Inflammatory macrophage (primary cell): ENCODE measurements at regions not wholly inside any gene's neighbourhood (a gene's known extent, or its start where the extent isn't known, plus 50 kb on each side); places are given as distances from the start of the nearest gene placed in this dataset.

Source experiments
- DNase-seq, 2 donors: peaks; one replicate each; pipeline ENCODE4 v3.0.0-alpha.2; 2020 to 2022

DNA sequence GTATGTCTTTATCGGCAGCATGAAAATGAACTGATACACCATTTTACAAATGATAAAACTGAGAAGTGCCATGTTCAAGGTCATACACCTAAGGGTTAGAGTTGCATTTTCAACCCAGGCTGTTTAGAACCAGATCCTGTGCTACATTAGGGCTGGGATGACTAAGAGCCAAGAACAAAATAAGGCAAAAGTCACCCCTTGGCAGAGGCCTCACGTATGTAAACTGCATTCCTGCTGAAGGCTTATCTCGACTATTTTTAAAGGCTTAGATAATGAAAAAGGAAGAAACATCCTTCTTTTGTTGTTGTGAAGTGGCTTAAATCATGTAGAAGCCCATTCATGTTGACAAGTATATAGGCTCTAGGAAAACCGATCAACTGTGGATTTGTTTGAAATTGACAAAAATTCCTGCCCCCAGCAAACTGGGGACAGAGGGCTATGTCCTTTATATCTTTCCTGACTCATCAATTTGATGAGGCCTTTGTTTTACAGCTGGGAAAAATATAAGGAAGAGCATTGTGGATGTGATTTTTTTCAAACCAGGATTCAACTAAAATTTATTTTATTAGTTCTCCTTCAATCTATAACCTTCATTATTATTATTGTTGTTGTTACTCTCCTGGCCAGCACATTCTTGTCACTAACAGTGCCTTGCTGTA lies 196.5 kb downstream of the SNX18 start:
- DNase-seq: no peak

DNA sequence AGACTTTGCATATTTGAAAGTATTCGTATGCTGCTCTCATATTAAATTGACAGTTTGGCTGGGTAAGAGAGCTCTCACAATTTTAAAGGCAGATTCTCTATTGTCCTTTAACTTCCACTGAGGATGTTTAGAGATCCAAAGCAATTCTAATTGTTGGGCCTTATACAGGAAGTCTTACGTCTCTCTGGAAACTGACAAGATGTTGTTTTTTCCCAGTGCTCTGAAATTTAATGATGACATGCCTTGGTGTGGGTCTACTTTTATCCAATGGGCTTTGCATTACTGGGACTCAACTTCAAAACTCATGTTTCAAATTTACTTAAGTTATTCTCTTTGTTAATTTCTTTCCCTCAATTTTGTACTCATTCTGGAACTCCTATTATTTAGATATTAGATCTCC lies 191.5 kb downstream of the SNX18 start:
- no peak for DNase-seq

DNA sequence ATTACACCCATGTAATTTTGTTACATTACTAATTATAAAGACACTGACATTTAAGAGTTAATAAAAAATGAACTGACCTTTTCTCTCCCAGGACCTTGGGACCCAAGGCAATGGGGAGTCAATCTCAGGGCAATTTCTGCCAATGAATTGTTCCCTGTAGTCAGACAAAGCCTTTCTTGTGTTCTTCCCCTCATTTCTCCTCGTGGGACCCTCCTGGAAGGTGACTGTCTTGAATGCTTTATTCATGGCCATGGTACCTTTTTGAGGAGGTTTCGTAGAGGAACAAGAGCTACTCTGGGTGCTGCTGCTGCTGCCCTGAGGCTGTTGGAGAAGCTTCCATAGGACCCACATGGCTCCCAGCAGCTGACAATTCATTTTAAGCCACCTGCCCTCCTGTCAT lies 190.3 kb downstream of the SNX18 start:
- DNase-seq: no peak

DNA sequence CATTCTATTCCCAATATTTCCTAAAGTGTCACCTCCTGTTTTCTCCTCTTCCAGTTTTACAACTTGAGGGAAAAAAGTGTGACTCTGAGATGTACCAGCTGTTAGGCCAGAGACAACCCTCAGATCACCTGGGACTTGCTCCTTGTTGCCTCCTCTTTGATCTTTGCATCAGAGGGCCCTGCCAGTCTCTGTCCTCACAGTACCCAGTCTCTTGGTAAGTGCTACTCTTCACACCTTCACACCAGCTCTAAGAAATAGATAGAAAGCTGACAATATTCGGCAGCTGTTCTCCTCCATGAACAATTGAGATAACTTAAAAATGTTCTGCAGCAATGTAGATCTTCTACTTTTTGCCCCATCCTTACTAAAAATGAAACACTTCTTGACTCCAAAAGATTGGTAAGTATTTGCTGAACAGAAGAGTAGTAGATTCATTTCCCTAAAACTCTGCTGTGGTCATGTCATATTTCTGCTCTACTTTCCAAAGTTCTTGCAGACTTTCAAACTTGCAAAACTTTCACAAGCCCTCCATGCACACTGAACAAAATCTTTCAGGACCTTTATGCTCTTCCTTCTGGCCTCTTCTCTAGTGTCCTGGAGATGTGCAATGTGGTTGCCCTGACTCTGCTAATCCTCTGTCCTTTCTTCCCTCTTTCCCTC lies 188.6 kb downstream of the SNX18 start:
- peak in 1 of 2 donors; percentile 31 for DNase-seq

DNA sequence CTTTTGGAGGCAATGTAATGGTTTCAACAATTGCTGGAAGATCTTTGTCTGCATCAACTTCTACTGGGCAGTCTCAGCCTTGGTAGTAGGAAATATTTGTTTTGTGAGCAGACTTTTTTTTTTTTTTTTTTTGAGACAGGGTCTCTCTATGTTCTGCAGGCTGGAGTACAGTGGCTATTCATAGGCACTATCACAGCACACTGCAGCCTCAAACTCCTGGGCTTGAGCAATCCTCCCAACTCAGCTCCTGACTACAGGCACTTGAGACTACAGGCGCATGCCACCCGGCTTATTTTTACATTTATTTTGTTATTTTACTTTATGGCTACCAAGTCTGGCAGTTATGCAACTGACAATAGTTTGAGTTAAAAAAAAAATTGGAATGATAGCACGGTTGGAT lies 187.3 kb downstream of the SNX18 start:
- DNase-seq: no peak

DNA sequence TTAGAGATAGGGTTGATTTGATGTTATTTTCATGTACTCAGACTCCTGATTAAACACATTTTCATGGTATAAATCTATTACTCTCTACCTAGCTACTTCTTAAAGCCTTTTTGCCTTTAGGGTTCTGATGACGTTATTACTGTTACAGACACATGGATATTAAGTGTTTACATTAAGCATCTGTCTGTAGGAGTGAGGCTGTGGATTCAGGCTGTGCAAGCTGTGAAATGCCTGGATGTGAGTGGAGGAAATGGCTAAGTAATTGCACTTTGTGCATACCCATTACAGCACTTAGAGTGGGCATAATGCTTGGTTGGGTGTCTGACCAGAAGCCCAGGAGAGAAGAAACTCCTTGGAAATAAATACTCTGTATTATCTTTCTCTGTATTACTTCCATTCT lies 186.8 kb downstream of the SNX18 start:
- DNase-seq: no peak

DNA sequence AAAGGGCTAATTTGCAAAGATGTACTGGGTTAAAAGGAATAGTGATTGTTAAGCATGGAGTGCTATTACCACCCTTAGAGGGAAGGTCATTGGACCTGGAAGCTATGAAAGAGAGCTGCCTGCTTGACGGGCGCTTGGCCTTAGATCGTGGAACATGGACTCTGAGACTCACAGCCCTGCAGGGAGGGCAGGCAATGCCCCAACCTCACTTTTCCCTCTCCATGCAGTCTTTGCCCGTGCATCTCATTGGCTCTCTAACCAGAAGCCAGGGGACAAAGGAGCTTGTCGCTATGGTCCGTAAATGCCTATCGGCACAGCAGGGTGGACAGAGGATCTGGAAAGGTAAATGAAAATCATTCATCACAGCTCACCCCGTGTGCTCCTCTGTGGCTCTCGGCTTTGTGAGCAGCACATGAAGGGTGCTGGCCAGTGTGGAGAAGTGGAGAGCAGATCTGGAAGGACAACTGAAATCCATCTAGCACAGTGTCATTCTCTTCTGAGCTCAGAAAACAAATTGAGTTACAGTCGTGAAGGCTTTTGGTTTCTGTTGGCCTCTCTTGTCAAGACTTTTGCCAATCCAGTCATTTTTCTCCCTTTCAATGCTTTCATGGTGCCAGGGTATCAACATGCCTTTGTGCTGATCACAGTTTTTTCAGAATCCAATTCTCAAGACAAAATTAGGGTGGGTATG lies 186.2 kb downstream of the SNX18 start:
- no peak for DNase-seq

DNA sequence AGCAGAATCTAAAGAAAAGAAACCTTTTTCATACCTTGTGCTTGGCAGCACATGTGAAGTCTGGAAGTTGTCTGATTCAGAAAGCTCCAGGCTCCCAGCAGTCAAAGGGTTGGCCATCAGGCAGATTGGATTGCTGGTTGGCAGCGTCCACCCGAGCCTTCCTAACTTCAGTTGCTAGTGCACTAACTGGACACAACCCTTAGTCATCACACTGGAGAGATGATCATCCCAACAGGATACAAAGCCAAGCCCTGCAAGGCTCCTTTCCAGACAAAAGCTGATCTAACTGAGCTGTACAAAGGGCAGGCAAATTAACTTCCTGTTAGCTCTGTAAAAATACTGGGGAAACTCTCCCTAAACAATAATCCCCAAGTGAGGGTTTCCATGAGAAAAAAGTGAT lies 185.6 kb downstream of the SNX18 start:
- DNase-seq: peak; percentile 17 to 23

DNA sequence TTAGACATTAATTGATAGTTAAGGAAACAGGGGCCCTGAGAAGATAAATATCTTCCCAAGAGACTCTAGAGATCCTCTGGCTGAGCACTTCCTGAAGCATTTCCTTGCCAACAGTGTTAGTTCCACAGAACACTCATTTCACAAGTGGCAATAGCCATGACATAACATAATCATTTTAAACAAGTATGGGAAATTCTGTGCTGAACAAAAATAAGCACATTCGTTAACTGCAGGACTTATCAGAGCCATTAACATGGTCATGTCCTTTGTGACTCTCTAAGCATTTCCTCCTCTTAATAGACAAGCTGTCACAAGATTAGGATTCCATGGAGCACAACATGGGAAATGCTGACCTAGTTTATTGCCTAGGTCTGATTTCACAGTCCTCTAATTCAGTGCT lies 184.9 kb downstream of the SNX18 start:
- peak; percentile 35 to 48 for DNase-seq

DNA sequence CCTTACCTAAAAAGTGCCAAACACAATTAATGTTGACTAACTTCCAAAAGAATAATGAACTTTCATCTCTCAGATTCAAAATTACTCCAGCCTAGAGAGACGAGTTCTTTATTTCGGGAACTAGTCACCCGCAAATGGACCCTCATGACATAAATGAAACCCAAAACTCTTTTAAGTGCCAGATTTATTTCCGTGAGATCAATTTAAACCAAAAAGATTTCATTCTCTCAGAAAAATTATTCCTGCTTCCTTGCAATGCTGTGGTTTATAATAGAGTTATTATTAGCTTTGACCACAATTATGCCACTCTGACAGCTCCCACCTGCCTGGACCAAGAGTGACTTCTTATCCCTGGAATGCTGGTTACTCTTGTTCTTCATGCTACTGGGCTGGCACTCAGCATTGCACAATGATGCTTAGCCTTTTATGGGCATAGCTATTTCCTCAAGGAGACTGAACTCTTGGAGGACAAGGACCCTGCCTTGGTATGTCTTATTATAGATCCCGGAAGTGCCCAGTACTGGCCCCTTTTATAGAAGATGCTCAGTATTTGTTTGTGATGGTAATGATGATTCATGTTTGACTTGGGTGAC lies 183.5 kb downstream of the SNX18 start:
- DNase-seq: no peak

DNA sequence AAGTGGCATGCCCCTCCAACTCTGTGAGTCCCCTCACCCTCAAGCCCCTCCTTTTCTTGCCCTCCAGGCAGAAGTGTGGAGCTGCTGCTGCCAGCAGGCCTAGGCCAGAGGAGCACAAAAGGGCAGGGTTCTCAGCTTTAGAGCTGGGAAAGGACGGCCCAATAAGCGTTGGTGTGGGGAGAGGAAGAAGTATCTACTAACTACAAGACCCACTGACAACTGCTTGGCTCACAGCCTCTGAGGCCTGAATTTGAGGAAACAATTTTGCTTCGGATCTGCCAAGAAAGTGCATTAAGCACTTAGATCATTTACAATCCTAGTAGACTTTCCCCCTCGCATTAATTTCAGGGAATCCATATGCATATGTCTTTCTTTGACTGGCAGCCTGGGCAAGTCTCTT lies 179.4 kb downstream of the SNX18 start:
- peak; percentile 6 to 21 for DNase-seq

DNA sequence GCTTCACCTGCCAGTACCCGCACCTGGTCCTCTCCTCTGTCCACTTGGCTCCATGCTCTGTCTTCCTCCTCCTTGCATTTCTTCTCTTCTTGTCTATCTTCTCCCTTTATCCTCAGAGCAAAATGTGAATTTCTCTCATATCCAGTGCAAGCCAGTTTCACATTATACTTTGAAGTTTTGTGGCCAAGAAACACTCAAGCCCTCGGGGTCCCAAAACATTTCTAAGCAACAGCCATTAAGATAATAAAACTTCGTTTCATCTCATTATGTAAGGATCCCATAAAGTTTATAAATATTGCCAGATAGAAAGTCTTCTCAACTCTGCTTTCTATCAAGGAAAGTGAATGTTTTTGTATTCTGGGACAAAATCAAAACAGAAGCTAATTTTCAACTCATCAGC lies 178.8 kb downstream of the SNX18 start:
- no peak for DNase-seq

DNA sequence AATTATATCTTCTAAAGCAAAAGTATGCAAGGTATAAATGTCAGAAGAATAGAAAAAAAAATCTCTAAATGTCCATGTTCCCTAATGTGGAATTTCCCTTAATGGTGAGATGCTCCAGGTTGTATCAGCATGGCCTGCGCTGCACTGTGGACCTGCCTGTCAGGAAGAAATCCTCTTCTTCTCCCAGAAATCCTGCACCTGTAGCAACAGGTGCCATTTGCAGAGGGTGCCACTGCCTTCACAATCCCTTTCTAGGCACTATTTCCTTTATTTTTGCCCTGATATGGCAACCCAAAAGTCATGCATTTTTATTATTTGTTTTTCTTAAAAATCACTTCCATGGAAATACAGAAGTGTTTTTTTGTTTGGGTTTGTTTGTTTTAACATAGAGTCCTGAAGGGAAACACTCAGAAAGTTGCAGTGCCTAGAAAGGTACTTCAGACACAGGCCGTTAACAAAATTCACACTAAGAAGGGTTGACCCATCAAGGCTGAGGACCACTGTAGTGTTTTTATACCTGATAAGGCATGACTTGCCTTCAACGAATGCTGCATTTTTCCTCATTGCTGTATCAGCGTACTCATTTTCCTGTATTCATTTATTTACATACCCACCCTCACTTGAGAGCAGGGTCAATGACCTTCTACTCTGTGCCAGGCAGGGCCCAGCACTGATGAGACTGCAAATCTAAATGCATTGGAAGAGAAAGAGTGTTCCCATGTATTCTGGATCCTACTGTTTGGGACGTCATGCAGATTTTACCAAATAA lies 177.8 kb downstream of the SNX18 start:
- DNase-seq: no peak

DNA sequence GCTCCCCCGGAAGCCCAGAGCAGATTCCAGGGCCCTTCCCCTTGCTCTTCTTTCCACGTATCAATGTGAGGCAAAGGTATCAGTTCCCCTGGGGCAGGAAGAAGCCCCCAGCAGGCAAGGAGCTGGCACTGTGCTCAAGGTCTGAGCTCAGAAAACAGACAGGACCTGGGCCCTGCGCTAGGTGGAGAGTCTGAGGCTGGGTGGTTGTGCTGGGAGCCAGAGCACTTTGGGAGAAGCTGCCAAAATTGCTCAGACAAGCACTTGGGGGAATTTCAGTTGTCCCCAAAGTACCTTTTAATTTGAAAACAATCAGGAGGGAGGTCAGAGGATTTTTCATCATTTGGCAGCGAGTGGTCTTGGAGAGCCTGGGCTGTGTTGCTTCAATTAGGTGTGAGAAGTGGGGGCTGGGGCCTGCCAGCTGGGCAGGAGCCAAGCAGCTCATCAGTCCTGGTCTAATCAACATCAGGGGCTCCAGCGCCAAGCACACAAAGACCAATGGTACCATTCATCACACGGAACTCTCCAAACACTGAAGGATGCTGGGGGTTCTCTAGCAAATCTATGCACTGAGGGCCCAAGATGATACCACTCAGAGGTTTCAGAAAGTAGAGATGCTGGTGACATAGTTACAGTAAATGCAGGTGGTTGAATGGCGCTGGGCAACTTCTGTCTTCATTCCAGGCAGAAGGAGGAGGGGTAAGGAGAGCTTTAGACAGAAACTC lies 176.5 kb downstream of the SNX18 start:
- DNase-seq: no peak

DNA sequence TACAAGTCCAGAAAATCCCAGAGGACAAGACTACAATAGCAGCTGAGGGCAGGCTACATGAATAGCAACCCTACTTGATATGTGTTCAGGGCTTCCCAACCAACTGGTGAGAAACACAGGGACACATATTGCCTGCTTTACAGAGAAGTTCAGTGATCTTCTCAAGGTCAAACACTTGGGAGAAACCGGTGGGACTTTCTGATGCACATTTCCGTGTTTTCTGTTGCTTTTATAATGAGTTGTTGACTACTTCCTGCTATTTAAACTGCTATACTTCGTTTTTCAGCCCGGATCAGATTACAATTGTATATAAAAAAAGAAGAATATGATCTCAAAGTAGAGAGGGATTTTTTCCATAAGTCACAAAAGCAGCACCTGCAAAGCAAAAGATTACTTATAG lies 175.1 kb downstream of the SNX18 start:
- DNase-seq: no peak

DNA sequence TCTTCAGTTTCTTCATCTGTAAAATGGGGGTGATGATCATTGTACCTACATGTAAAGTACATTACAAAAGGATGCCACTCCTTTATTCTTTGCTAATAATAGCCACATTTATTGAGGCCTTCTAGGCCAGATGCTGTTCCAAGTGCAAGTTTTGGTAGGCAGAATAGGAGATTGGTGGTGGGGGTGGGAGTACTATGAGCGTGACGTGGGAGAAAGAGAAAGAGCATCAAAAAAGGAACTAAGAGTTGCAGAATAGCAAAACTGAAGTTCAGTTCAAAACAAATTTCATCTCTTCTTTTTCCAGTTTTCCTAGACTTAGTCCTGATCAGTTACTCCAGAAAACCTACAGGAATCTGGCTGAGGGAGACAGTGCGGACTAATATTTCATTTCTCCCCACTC lies 174.1 kb downstream of the SNX18 start:
- DNase-seq: peak; percentile 33 to 39

DNA sequence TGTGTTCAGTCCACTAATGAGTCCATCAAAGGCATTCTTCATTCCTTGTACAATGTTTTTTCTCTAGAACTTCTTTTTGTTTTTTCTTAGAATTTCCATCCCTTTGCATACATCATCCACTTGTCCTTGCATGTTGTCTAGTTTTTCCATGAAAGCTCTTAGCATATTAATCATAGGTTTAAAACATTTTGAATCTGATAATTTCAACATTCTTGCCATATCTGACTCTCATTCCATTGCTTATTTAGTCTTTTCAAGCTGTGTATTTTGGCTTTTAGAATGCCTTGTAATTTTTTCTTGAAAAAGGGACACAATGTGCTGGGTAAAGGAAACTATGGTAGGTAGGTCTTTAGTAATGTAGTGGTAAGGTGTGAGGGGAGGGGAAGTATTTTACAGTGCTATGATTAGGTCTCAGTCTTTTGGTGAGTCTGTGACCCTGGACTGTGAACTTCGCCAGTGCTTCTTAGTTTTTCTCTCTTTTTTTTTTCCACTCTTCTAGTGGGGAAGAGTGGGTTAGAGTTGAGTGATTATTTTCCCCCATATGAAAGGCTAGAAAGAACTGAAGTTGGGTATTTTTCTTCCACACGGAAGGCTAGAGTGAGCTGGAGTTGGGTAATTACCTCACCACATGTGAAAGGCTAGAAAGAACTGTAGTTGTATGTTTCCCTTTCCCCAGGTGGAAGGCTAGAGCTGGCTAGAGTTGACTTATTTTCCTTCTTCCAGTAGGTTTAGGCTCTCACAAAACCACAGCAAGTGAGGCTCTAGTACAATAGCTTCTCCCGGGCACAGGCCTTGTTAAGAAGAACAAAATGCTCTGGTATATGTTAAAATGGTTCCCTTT lies 172.1 kb downstream of the SNX18 start:
- no peak for DNase-seq

DNA sequence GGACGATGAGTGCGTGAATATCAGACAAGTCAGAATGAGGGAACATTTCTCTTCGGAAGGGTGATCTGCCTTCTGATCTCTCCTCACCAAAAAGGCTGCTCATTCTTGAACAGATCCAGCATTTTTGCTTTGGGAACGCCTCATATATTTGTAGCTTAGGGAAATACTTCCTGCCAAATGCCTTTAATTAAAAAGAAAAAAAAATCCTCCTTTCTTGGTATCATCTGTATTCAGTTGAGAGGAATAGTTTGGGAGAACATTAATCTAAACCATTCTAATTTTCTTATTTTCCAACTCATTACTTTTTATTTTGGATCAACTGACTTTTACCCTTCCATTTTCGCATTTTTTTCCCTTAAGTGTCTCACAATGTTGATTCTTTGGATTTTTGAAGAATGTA lies 163.4 kb downstream of the SNX18 start:
- DNase-seq: no peak

DNA sequence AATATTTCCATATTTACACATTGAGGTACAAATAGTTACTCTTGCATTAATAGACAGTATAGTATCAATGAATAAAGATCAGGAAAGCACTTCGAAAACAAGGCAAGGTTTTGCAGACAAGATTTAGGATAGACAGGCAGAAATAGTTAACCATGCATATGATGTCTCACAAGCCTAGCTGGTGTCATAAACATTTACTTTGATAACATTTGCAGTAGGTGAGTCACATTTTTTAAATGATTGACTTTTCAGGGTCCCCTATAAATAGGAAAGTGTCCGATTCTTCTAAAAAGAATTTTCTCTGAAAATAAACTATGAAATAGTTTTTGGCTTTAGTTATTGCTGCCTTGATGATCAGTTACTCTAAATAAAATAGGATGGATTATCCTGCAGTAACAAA lies 162.1 kb downstream of the SNX18 start:
- no peak for DNase-seq

DNA sequence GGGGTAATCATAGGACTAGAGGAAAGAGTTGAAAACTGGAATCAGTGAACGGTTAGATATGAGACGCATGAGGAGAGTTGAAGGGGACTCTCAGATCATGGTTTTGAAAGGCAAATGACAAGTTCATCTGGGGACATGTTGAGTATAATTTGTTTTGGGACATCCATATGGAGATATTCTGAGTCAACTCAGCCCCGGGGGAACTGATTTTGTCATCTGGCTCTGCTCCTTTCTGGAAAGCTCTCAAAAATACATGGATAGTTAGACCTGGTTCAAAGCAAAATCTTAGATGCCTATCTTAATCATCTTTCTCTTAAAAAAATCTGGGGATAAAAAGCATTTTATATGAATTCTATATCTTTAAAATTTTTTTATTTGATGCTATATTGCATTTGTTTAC lies 161.2 kb downstream of the SNX18 start:
- DNase-seq: no peak
